Naive thymus-derived CD4-positive, alpha-beta T cell (primary cell): ENCODE measurements at regions not wholly inside any gene's neighbourhood (a gene's known extent, or its start where the extent isn't known, plus 50 kb on each side); places are given as distances from the start of the nearest gene placed in this dataset.
"Not testable (repeated sequence)": the region's sequence is repeated elsewhere in the genome, so short reads cannot be mapped to it uniquely, and the experiment has no call there.

Experiments used
- ATAC-seq: fragments of 150-1000 bp; cut with Tn5 transposase; 2 replicates; pipeline ENCODE4 v1.10.0; 2021; ENCODE audit warnings: mild to moderate bottlenecking, moderate library complexity
- CTCF ChIA-PET: fragments of 350-600 bp; sonication (Branson Sonifier 250); formaldehyde crosslinking; loops from one replicate; lab custom pipeline; 2021; ENCODE audit warnings: antibody characterized with exemption; lab: Charles Lee
- POLR2A ChIA-PET: fragments of 350-600 bp; sonication (Branson Sonifier 250); formaldehyde crosslinking; loops from one replicate; lab custom pipeline; 2021; ENCODE audit warnings: antibody characterized with exemption, inconsistent platforms; lab: Charles Lee
- DNase-seq, 9 donors: peaks; one replicate each; pipeline versions ENCODE4 v3.0.0 to v3.0.0-alpha.2; 2020 to 2022; ENCODE audit warnings: mixed read lengths in 1 of 9
- H3K27ac ChIP-seq: one replicate; pipeline ENCODE4 v1.7.0; 2013; ENCODE audit warnings: mild to moderate bottlenecking, low read depth, low read length, moderate library complexity
- H3K27me3 ChIP-seq, 2 donors: one replicate each; pipeline ENCODE4 v1.7.0; 2013; ENCODE audit warnings: low read length in 2 of 2, mild to moderate bottlenecking in 2 of 2, moderate library complexity in 2 of 2; ENCODE audit not compliant: control insufficient read depth in 2 of 2, insufficient read depth in 2 of 2
- H3K36me3 ChIP-seq, 3 experiments: 1 replicate in 2 of 3; 2 replicates in 1 of 3; pipeline ENCODE4 v1.7.0; 2013; ENCODE audit warnings: low read length in 3 of 3, mild to moderate bottlenecking in 3 of 3, moderate library complexity in 1 of 3; ENCODE audit not compliant: insufficient read depth in 3 of 3, control insufficient read depth in 2 of 3
- H3K4me1 ChIP-seq, 2 donors: one replicate each; pipeline ENCODE4 v1.7.0; 2013; ENCODE audit warnings: low read length in 2 of 2, mild to moderate bottlenecking in 2 of 2, moderate library complexity in 1 of 2; ENCODE audit not compliant: control insufficient read depth in 2 of 2, insufficient read depth in 2 of 2
- H3K4me3 ChIP-seq: 2 replicates; pipeline ENCODE4 v1.7.0; 2013; ENCODE audit warnings: mild to moderate bottlenecking, low read length
- H3K9me3 ChIP-seq, 3 experiments: 1 replicate in 2 of 3; 2 replicates in 1 of 3; pipeline ENCODE4 v1.7.0; 2013; ENCODE audit warnings: low read length in 3 of 3; ENCODE audit not compliant: control insufficient read depth in 2 of 3
- H3K27ac Mint-ChIP-seq, 9 donors: one replicate each; pipeline ENCODE4 v1.8.0; 2020 to 2022; ENCODE audit warnings: mixed read lengths in 9 of 9, mild to moderate bottlenecking in 8 of 9, moderate library complexity in 5 of 9, inconsistent platforms in 2 of 9
- H3K27me3 Mint-ChIP-seq, 5 donors: one replicate each; pipeline ENCODE4 v1.8.0; 2021 to 2022; ENCODE audit warnings: mixed read lengths in 5 of 5, mild to moderate bottlenecking in 1 of 5
- H3K36me3 Mint-ChIP-seq, 5 donors: one replicate each; pipeline ENCODE4 v1.8.0; 2020 to 2022; ENCODE audit warnings: mixed read lengths in 5 of 5, mild to moderate bottlenecking in 3 of 5, inconsistent platforms in 1 of 5
- H3K4me1 Mint-ChIP-seq, 7 donors: one replicate each; pipeline ENCODE4 v1.8.0; 2020 to 2022; ENCODE audit warnings: mixed read lengths in 7 of 7, mild to moderate bottlenecking in 3 of 7, inconsistent platforms in 1 of 7
- H3K4me3 Mint-ChIP-seq, 10 donors: one replicate each; pipeline ENCODE4 v1.8.0; 2020 to 2022; ENCODE audit warnings: mild to moderate bottlenecking in 10 of 10, mixed read lengths in 10 of 10, moderate library complexity in 6 of 10, inconsistent platforms in 2 of 10
- H3K9me3 Mint-ChIP-seq, 11 donors: one replicate each; pipeline ENCODE4 v1.8.0; 2020 to 2022; ENCODE audit warnings: mixed read lengths in 11 of 11, mild to moderate bottlenecking in 4 of 11, inconsistent platforms in 1 of 11, moderate library complexity in 1 of 11
- intact Hi-C, 2 donors: fragments of 100-400 bp; cut with micrococcal nuclease; formaldehyde crosslinking; loops; one replicate each; pipeline ENCODE4 v1.15.1; 2023

GRCh38 chr5:28397502-28397941 is 1359.1 kb upstream of the CDH9 start:
- Mint-ChIP-seq H3K4me1 (no peaks in the 10 kb centered on the region), H3K9me3 (peaks cover 0 to 18% (median 5%) of the 10 kb centered on the region in 11 donors), H3K27me3 (no peaks in the 10 kb centered on the region), H3K36me3 (no peaks in the 10 kb centered on the region), H3K4me3 (no peak overlapping the region), H3K27ac (no peak overlapping the region)
- DNase-seq, result no peak
- Histone ChIP-seq H3K4me1 (no peaks in the 10 kb centered on the region), H3K27ac (no peak overlapping the region), H3K27me3 (no peaks in the 10 kb centered on the region), H3K4me3 (no peak overlapping the region), H3K9me3 (no peaks in the 10 kb centered on the region), H3K36me3 (no peaks in the 10 kb centered on the region)
- POLR2A ChIA-PET, result no interaction called here
- ATAC-seq, result no peak
- intact Hi-C loops, result no loop called here
- CTCF ChIA-PET, result no interaction called here

GRCh38 chr5:28391277-28391676 is 1352.9 kb upstream of the CDH9 start:
- H3K36me3 Mint-ChIP-seq, result no peaks in the 10 kb centered on the region
- H3K36me3 ChIP-seq, result no peaks in the 10 kb centered on the region
- H3K4me1 Mint-ChIP-seq, result no peaks in the 10 kb centered on the region
- H3K27me3 ChIP-seq, result no peaks in the 10 kb centered on the region
- no peak overlapping the region for H3K27ac ChIP-seq
- CTCF ChIA-PET, result no interaction called here
- no peak overlapping the region for H3K4me3 Mint-ChIP-seq
- no peaks in the 10 kb centered on the region for H3K27me3 Mint-ChIP-seq
- POLR2A ChIA-PET, result no interaction called here
- no peak overlapping the region for H3K27ac Mint-ChIP-seq
- peaks cover 0 to 12% (median 3%) of the 10 kb centered on the region in 11 donors for H3K9me3 Mint-ChIP-seq
- H3K4me3 ChIP-seq, result no peak overlapping the region
- intact Hi-C loops, result no loop called here
- H3K4me1 ChIP-seq, result no peaks in the 10 kb centered on the region
- DNase-seq (no peak), ATAC-seq (no peak)
- H3K9me3 ChIP-seq, result no peaks in the 10 kb centered on the region

- no peak overlapping the region for H3K27ac ChIP-seq
- Mint-ChIP-seq H3K9me3 (peaks cover 0 to 18% (median 3%) of the 10 kb centered on the region in 11 donors), H3K27me3 (no peaks in the 10 kb centered on the region), H3K4me1 (no peaks in the 10 kb centered on the region), H3K4me3 (no peak overlapping the region), H3K27ac (no peak overlapping the region), H3K36me3 (no peaks in the 10 kb centered on the region)
- no peaks in the 10 kb centered on the region for H3K27me3 ChIP-seq
- CTCF ChIA-PET, result no interaction called here
- no peaks in the 10 kb centered on the region for H3K4me1 ChIP-seq
- no peaks in the 10 kb centered on the region for H3K9me3 ChIP-seq
- POLR2A ChIA-PET, result no interaction called here
- no peaks in the 10 kb centered on the region for H3K36me3 ChIP-seq
- no peak for DNase-seq
- H3K4me3 ChIP-seq, result no peak overlapping the region
- intact Hi-C loops, result no loop called here
- ATAC-seq, result no peak
These were observed 1352.0 kb upstream of the CDH9 start for GRCh38 chr5:28390341-28390740.

- DNase-seq, H3K4me3 ChIP-seq, H3K9me3 ChIP-seq, H3K36me3 ChIP-seq, POLR2A ChIA-PET, intact Hi-C loops, H3K4me1 Mint-ChIP-seq, CTCF ChIA-PET, H3K27ac Mint-ChIP-seq, H3K4me3 Mint-ChIP-seq, H3K27ac ChIP-seq, H3K36me3 Mint-ChIP-seq, ATAC-seq, H3K27me3 Mint-ChIP-seq, H3K4me1 ChIP-seq, H3K27me3 ChIP-seq: not testable (repeated sequence)
- H3K9me3 Mint-ChIP-seq, result peaks cover 0 to 18% (median 3%) of the 10 kb centered on the region in 11 donors
These were observed 1351.3 kb upstream of the CDH9 start for GRCh38 chr5:28389727-28390126.

GRCh38 chr5:28388428-28388827 is 1350.0 kb upstream of the CDH9 start:
- no peaks in the 10 kb centered on the region for H3K9me3 ChIP-seq
- POLR2A ChIA-PET, result no interaction called here
- H3K27ac ChIP-seq, result no peak overlapping the region
- intact Hi-C loops, result no loop called here
- Mint-ChIP-seq H3K4me1 (no peaks in the 10 kb centered on the region), H3K9me3 (peaks cover 0 to 18% (median 3%) of the 10 kb centered on the region in 11 donors), H3K36me3 (no peaks in the 10 kb centered on the region), H3K4me3 (no peak overlapping the region), H3K27me3 (no peaks in the 10 kb centered on the region), H3K27ac (no peak overlapping the region)
- DNase-seq (no peak), ATAC-seq (no peak)
- H3K36me3 ChIP-seq, result no peaks in the 10 kb centered on the region
- no peak overlapping the region for H3K4me3 ChIP-seq
- CTCF ChIA-PET, result no interaction called here
- H3K4me1 ChIP-seq, result no peaks in the 10 kb centered on the region
- H3K27me3 ChIP-seq, result no peaks in the 10 kb centered on the region

GRCh38 chr5:28386712-28387111 is 1348.3 kb upstream of the CDH9 start:
- Histone ChIP-seq H3K36me3 (no peaks in the 10 kb centered on the region), H3K4me3 (no peak overlapping the region), H3K4me1 (no peaks in the 10 kb centered on the region), H3K27me3 (no peaks in the 10 kb centered on the region), H3K27ac (no peak overlapping the region), H3K9me3 (no peaks in the 10 kb centered on the region)
- POLR2A ChIA-PET, result no interaction called here
- ATAC-seq (no peak), DNase-seq (no peak)
- Mint-ChIP-seq H3K4me3 (no peak overlapping the region), H3K9me3 (peaks cover 0 to 14% (median 3%) of the 10 kb centered on the region in 11 donors), H3K27me3 (no peaks in the 10 kb centered on the region), H3K27ac (no peak overlapping the region), H3K4me1 (no peaks in the 10 kb centered on the region), H3K36me3 (no peaks in the 10 kb centered on the region)
- intact Hi-C loops, result no loop called here
- CTCF ChIA-PET, result no interaction called here

GRCh38 chr5:28380167-28380566 is 1341.8 kb upstream of the CDH9 start:
- no peaks in the 10 kb centered on the region for H3K27me3 Mint-ChIP-seq
- CTCF ChIA-PET, result no interaction called here
- no peak overlapping the region for H3K27ac Mint-ChIP-seq
- Histone ChIP-seq H3K4me1 (no peaks in the 10 kb centered on the region), H3K9me3 (no peaks in the 10 kb centered on the region), H3K27ac (no peak overlapping the region), H3K27me3 (no peaks in the 10 kb centered on the region), H3K36me3 (no peaks in the 10 kb centered on the region), H3K4me3 (no peak overlapping the region)
- intact Hi-C loops, result no loop called here
- no peaks in the 10 kb centered on the region for H3K36me3 Mint-ChIP-seq
- ATAC-seq (no peak), DNase-seq (no peak)
- peaks cover 0 to 16% (median 8%) of the 10 kb centered on the region in 11 donors for H3K9me3 Mint-ChIP-seq
- no peaks in the 10 kb centered on the region for H3K4me1 Mint-ChIP-seq
- POLR2A ChIA-PET, result no interaction called here
- no peak overlapping the region for H3K4me3 Mint-ChIP-seq
